ENCODE measurements at regions not wholly inside any gene's neighbourhood (a gene's known extent, or its start where the extent isn't known, plus 50 kb on each side); places are given as distances from the start of the nearest gene placed in this dataset.

DNA sequence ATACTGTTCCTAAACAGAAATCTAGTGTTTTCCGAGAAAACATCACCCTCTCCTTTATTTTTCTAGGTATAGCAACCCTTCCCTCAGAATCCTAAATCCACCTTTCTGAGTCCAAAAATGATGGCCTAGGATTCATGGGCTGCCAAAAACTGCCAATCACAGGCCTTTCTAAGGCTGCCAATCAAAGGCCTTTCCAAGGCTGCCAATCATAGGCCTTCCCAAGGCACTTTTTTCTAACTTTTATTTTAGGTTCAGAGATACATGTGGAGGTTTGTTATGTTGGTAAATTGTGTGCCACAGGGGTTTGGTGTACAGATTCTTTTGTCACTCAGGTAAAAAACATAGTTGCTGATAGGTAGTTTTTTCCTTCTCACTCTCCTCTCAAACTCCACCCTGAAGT lies 673.7 kb downstream of the FAT4 start:
- TF ChIP-seq ELF4 (CRISPR knock-in tag; IDR thresholded peaks at IDR 0.05; ENCODE audit: low read depth): no peak
- TF ChIP-seq CTCF (IDR thresholded peaks at IDR 0.05): no peak
- TF ChIP-seq MAX (CRISPR knock-in tag; IDR thresholded peaks at IDR 0.05): no peak
- no peak for TF ChIP-seq TEAD4 (CRISPR knock-in tag; IDR thresholded peaks at IDR 0.05)
- TF ChIP-seq CBFB (CRISPR knock-in tag; IDR thresholded peaks at IDR 0.05; ENCODE audit: low read depth): no peak
- TF ChIP-seq, protein P1, sequence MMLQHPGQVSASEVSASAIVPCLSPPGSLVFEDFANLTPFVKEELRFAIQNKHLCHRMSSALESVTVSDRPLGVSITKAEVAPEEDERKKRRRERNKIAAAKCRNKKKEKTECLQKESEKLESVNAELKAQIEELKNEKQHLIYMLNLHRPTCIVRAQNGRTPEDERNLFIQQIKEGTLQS (CRISPR knock-in tag; conservative IDR thresholded peaks at IDR 0.05): no peak
- TF ChIP-seq NFYB (CRISPR knock-in tag; conservative IDR thresholded peaks at IDR 0.05; ENCODE audit: low read depth): no peak
- TF ChIP-seq JUN (CRISPR knock-in tag; IDR thresholded peaks at IDR 0.05): no peak
